HCT116 (cell line): ENCODE measurements at regions not wholly inside any gene's neighbourhood (a gene's known extent, or its start where the extent isn't known, plus 50 kb on each side); places are given as distances from the start of the nearest gene placed in this dataset.
"Not testable (repeated sequence)": the region's sequence is repeated elsewhere in the genome, so short reads cannot be mapped to it uniquely, and the experiment has no call there.

Experiments used
- ATAC-seq: fragments of 200-7000 bp; cut with Tn5 transposase; 2 replicates; pipeline ENCODE4 v1.9.1; 2020; ENCODE audit warnings: mild to moderate bottlenecking, moderate library complexity
- BruUV-seq: library from RNA; stranded (reverse); fragments of 400-500 nt; replicated peaks from 2 replicates; lab custom pipeline; 2021; lab: Mats Ljungman, UMichigan
- CTCF ChIA-PET: fragments of 300-600 bp; sonication (Branson Sonifier 250); formaldehyde crosslinking; loops from one replicate; lab custom pipeline; 2021; ENCODE audit warnings: antibody characterized with exemption; lab: Charles Lee
- POLR2A ChIA-PET: fragments of 300-600, 350-600 bp; sonication (Branson Sonifier 250); formaldehyde crosslinking; loops from one replicate; lab custom pipeline; 2021; ENCODE audit warnings: antibody characterized with exemption; lab: Charles Lee
- RAD21 ChIA-PET, 2 experiments: fragments of 300-600 bp; sonication (Branson Sonifier 250); formaldehyde crosslinking; loops; one replicate each; lab custom pipeline; 2023; ENCODE audit warnings: low total read pairs in 2 of 2; ENCODE audit not compliant: uncharacterized antibody in 2 of 2, unreplicated experiment in 2 of 2, low non-redundant PET in 1 of 2; lab: Charles Lee
- DNase-seq: peaks from one replicate; pipeline ENCODE4 v3.0.0-alpha.2; 2010; ENCODE audit warnings: low read depth, low spot score
- H2AFZ ChIP-seq: fragments of 200-600 bp; shearing (Covaris generic), sonication (generic); 2 replicates; pipeline ENCODE4 v1.6.1; 2017; ENCODE audit warnings: low read depth, mixed run types, mixed read lengths, antibody characterized with exemption, low read length; ENCODE audit not compliant: poor library complexity, severe bottlenecking
- H3K27ac ChIP-seq: 2 replicates; pipeline ENCODE4 v1.5.1; 2012; ENCODE audit warnings: low read depth, low read length
- H3K27me3 ChIP-seq: fragments of 200-600 bp; sonication (generic); 2 replicates; pipeline ENCODE4 v1.6.1; 2016; ENCODE audit warnings: mixed run types, low read length, mixed read lengths; ENCODE audit not compliant: insufficient read depth
- H3K36me3 ChIP-seq, 2 experiments: fragments of 200-500 bp in 1 of 2; fragments of 200-600 bp in 1 of 2; sonication (Bioruptor generic) in 1 of 2; sonication (generic) in 1 of 2; 2 replicates each; pipeline versions ENCODE4 v1.5.1 to v1.6.1; 2014 to 2016; ENCODE audit warnings: low read length in 2 of 2, inconsistent platforms in 1 of 2, mixed read lengths in 1 of 2, mixed run types in 1 of 2; ENCODE audit not compliant: insufficient read depth in 2 of 2, control insufficient read depth in 1 of 2
- H3K4me1 ChIP-seq, 2 experiments: fragments of 200-600 bp in 1 of 2; sonication (generic) in 1 of 2; 2 replicates each; pipeline versions ENCODE4 v1.5.1 to v1.6.1; 2012 to 2017; ENCODE audit warnings: low read length in 2 of 2, inconsistent platforms in 1 of 2, mild to moderate bottlenecking in 1 of 2, mixed read lengths in 1 of 2, mixed run types in 1 of 2, moderate library complexity in 1 of 2; ENCODE audit not compliant: insufficient read depth in 2 of 2, control insufficient read depth in 1 of 2
- H3K4me2 ChIP-seq: fragments of 200-600 bp; sonication (generic); 2 replicates; pipeline ENCODE4 v1.6.1; 2017; ENCODE audit warnings: mixed run types, low read length, mixed read lengths
- H3K4me3 ChIP-seq, 2 experiments: fragments of 200-600 bp in 1 of 2; sonication (generic) in 1 of 2; replicated peaks in 1 of 2; 2 replicates each; pipeline ENCODE4 v1.5.1; 2011 to 2016; ENCODE audit warnings: low read length in 2 of 2, control low read depth in 1 of 2, low read depth in 1 of 2, mild to moderate bottlenecking in 1 of 2, mixed read lengths in 1 of 2, mixed run types in 1 of 2
- H3K79me2 ChIP-seq: fragments of 200-600 bp; sonication (generic); 2 replicates; pipeline ENCODE4 v1.6.1; 2017; ENCODE audit warnings: mild to moderate bottlenecking, mixed run types, low read length, moderate library complexity, mixed read lengths; ENCODE audit not compliant: insufficient read depth
- H3K9ac ChIP-seq: fragments of 200-600 bp; sonication (generic); 2 replicates; pipeline ENCODE4 v1.6.1; 2016; ENCODE audit warnings: low read length, mixed read lengths
- H3K9me2 ChIP-seq: fragments of 200-600 bp; sonication (generic), shearing (Covaris generic); 2 replicates; pipeline ENCODE4 v1.6.1; 2017; ENCODE audit warnings: mixed run types, mild to moderate bottlenecking, moderate library complexity; ENCODE audit not compliant: insufficient read depth
- H3K9me3 ChIP-seq, 2 experiments: fragments of 200-500 bp in 1 of 2; fragments of 200-600 bp in 1 of 2; sonication (Bioruptor generic) in 1 of 2; sonication (generic) in 1 of 2; 2 replicates each; pipeline ENCODE4 v1.6.1; 2014 to 2017; ENCODE audit warnings: low read length in 2 of 2, mixed read lengths in 2 of 2, inconsistent platforms in 1 of 2, low read depth in 1 of 2, mild to moderate bottlenecking in 1 of 2, mixed run types in 1 of 2, moderate library complexity in 1 of 2; ENCODE audit not compliant: control insufficient read depth in 1 of 2, insufficient read depth in 1 of 2
- H4K20me1 ChIP-seq: fragments of 200-600 bp; sonication (generic), shearing (Covaris generic); 2 replicates; pipeline ENCODE4 v1.6.1; 2017; ENCODE audit warnings: mixed run types, mild to moderate bottlenecking, moderate library complexity; ENCODE audit not compliant: insufficient read depth
- ATF3 ChIP-seq: IDR thresholded peaks from 2 replicates; pipeline ENCODE4 v1.6.1; 2012
- CBX3 ChIP-seq: IDR thresholded peaks from 2 replicates; pipeline ENCODE4 v1.6.1; 2012; ENCODE audit warnings: low read depth
- CEBPB ChIP-seq: IDR thresholded peaks from 2 replicates; pipeline ENCODE4 v1.6.1; 2012; ENCODE audit warnings: low read depth
- EGR1 ChIP-seq: IDR thresholded peaks from 2 replicates; pipeline ENCODE4 v1.6.1; 2012; ENCODE audit warnings: low read depth
- ELF1 ChIP-seq: IDR thresholded peaks from 2 replicates; pipeline ENCODE4 v1.6.1; 2012; ENCODE audit warnings: low read depth, borderline replicate concordance
- EZH2phosphoT487 ChIP-seq: fragments of 200-600 bp; IDR thresholded peaks from 2 replicates; pipeline ENCODE4 v1.6.1; 2018; ENCODE audit warnings: antibody characterized with exemption, borderline replicate concordance
- JUND ChIP-seq: IDR thresholded peaks from 2 replicates; pipeline ENCODE4 v1.6.1; 2012
- MAX ChIP-seq: IDR thresholded peaks from 2 replicates; pipeline ENCODE4 v1.6.1; 2012
- POLR2A ChIP-seq: IDR thresholded peaks from 2 replicates; pipeline ENCODE4 v1.7.0; 2011; ENCODE audit warnings: borderline replicate concordance; ENCODE audit not compliant: insufficient read depth, insufficient read length; ENCODE audit errors: extremely low read depth
- RAD21 ChIP-seq: IDR thresholded peaks from 2 replicates; pipeline ENCODE4 v1.6.1; 2012; ENCODE audit warnings: low read depth, mild to moderate bottlenecking
- SIN3A ChIP-seq: IDR thresholded peaks from 2 replicates; pipeline ENCODE4 v1.6.1; 2012; ENCODE audit warnings: low read depth
- SP1 ChIP-seq: IDR thresholded peaks from 2 replicates; pipeline ENCODE4 v1.6.1; 2012; ENCODE audit warnings: low read depth
- SRF ChIP-seq: IDR thresholded peaks from 2 replicates; pipeline ENCODE4 v1.6.1; 2012; ENCODE audit warnings: low read depth
- TCF7L2 ChIP-seq: IDR thresholded peaks from 2 replicates; pipeline ENCODE4 v1.7.0; 2011; ENCODE audit warnings: borderline replicate concordance, inconsistent platforms; ENCODE audit not compliant: insufficient read depth, insufficient read length; ENCODE audit errors: extremely low read depth
- YY1 ChIP-seq: IDR thresholded peaks from 2 replicates; pipeline ENCODE4 v1.6.1; 2011; ENCODE audit warnings: low read length, low read depth, moderate library complexity, mild to moderate bottlenecking; ENCODE audit not compliant: insufficient replicate concordance; ENCODE audit errors: extremely low read depth
- ZFX ChIP-seq: fragments of 450-650 bp; IDR thresholded peaks from 2 replicates; pipeline ENCODE4 v1.6.1; 2017
- ZNF274 ChIP-seq: fragments of 200-500 bp; sonication (Bioruptor generic); IDR thresholded peaks from 2 replicates; pipeline ENCODE4 v1.6.1; 2014; ENCODE audit warnings: mild to moderate bottlenecking, low read depth, low read length, inconsistent platforms
- intact Hi-C: fragments of 100-400 bp; cut with micrococcal nuclease; formaldehyde crosslinking; loops from 2 replicates; pipeline ENCODE4 v1.10.0; 2022
- TF ChIP-seq, protein P1 (sequence below): IDR thresholded peaks from 2 replicates; pipeline ENCODE4 v1.6.1; 2011; ENCODE audit warnings: mild to moderate bottlenecking, low read length, moderate library complexity; ENCODE audit not compliant: insufficient replicate concordance; ENCODE audit errors: extremely low read depth
- TF ChIP-seq, protein P2 (sequence below): IDR thresholded peaks from 2 replicates; pipeline ENCODE4 v1.6.1; 2012; ENCODE audit warnings: low read depth

DNA sequence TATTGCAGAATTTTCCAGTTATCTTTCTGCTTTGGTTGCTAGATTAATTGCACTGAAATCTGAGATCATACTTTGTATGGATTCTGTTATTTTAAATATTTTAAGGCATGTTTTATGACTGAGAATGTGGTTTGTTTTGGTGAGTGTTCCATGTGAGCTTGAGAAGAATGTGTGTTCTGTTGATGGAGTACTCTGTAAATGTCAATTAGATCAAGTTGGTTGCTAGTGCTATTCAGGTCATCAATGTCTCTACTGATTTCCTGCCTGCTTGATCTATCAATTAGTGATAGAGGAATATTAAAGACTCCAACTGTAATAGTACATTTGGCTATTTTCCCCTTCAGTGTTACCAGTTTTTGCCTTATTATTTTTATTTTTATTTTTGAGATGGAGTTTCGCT lies 64.3 kb upstream of the SHANK2 start:
- Histone ChIP-seq H3K9me2 (no peaks in the 10 kb centered on the region), H3K36me3 (no peaks in the 10 kb centered on the region), H3K4me3 (no peak overlapping the region), H3K9me3 (no peaks in the 10 kb centered on the region; a peak in 1 of 4 replicates), H4K20me1 (no peaks in the 10 kb centered on the region), H3K9ac (no peak overlapping the region), H3K4me1 (no peaks in the 10 kb centered on the region), H3K27ac (no peak overlapping the region), H3K27me3 (no peaks in the 10 kb centered on the region), H3K4me2 (no peak overlapping the region), H3K79me2 (no peaks in the 10 kb centered on the region), H2AFZ (no peak overlapping the region)
- intact Hi-C loops, result no loop called here
- TF ChIP-seq ELF1 (no peak), JUND (no peak), CBX3 (no peak), TCF7L2 (no peak), EGR1 (no peak), RAD21 (no peak), YY1 (no peak), SIN3A (no peak), MAX (no peak), EZH2phosphoT487 (no peak), POLR2A (no peak), CEBPB (no peak), SRF (no peak), SP1 (no peak), ZFX (no peak), ATF3 (no peak), ZNF274 (no peak)
- TF ChIP-seq, protein P1, sequence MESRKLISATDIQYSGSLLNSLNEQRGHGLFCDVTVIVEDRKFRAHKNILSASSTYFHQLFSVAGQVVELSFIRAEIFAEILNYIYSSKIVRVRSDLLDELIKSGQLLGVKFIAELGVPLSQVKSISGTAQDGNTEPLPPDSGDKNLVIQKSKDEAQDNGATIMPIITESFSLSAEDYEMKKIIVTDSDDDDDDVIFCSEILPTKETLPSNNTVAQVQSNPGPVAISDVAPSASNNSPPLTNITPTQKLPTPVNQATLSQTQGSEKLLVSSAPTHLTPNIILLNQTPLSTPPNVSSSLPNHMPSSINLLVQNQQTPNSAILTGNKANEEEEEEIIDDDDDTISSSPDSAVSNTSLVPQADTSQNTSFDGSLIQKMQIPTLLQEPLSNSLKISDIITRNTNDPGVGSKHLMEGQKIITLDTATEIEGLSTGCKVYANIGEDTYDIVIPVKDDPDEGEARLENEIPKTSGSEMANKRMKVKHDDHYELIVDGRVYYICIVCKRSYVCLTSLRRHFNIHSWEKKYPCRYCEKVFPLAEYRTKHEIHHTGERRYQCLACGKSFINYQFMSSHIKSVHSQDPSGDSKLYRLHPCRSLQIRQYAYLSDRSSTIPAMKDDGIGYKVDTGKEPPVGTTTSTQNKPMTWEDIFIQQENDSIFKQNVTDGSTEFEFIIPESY, result no peak
- TF ChIP-seq, protein P2, sequence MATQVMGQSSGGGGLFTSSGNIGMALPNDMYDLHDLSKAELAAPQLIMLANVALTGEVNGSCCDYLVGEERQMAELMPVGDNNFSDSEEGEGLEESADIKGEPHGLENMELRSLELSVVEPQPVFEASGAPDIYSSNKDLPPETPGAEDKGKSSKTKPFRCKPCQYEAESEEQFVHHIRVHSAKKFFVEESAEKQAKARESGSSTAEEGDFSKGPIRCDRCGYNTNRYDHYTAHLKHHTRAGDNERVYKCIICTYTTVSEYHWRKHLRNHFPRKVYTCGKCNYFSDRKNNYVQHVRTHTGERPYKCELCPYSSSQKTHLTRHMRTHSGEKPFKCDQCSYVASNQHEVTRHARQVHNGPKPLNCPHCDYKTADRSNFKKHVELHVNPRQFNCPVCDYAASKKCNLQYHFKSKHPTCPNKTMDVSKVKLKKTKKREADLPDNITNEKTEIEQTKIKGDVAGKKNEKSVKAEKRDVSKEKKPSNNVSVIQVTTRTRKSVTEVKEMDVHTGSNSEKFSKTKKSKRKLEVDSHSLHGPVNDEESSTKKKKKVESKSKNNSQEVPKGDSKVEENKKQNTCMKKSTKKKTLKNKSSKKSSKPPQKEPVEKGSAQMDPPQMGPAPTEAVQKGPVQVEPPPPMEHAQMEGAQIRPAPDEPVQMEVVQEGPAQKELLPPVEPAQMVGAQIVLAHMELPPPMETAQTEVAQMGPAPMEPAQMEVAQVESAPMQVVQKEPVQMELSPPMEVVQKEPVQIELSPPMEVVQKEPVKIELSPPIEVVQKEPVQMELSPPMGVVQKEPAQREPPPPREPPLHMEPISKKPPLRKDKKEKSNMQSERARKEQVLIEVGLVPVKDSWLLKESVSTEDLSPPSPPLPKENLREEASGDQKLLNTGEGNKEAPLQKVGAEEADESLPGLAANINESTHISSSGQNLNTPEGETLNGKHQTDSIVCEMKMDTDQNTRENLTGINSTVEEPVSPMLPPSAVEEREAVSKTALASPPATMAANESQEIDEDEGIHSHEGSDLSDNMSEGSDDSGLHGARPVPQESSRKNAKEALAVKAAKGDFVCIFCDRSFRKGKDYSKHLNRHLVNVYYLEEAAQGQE, result no peak
- DNase-seq (no peak), ATAC-seq (no peak)
- CTCF ChIA-PET, result no interaction called here
- no TSS peak for BruUV-seq
- POLR2A ChIA-PET, result no interaction called here
- RAD21 ChIA-PET, result no interaction called here

DNA sequence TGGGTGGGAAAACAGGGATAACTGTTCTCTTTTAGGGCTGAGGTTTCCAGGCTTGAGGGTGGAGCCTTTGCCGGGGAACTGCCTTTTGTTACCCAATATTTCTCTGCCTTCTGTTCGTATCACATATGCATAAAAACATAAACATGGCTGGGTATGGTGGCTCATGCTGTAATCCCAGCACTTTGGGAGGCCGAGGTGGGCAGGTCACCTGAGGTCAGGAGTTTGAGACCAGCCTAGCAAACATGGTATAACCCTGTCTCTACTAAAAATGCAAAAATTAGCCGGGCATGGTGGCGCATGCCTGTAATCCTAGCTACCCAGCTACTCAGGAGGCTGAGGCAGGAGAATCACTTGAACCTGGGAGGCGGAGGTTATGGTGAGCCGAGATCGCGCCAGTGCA lies 60.2 kb upstream of the SHANK2 start:
- H3K27ac ChIP-seq, DNase-seq, BruUV-seq, H3K9me2 ChIP-seq, H3K4me1 ChIP-seq, ATAC-seq, H3K4me3 ChIP-seq, RAD21 ChIA-PET, H2AFZ ChIP-seq, H3K36me3 ChIP-seq, H4K20me1 ChIP-seq, H3K9me3 ChIP-seq, H3K27me3 ChIP-seq, H3K9ac ChIP-seq, intact Hi-C loops, POLR2A ChIA-PET, H3K4me2 ChIP-seq, H3K79me2 ChIP-seq, CTCF ChIA-PET: not testable (repeated sequence)
